Caco-2 (cell line): ENCODE measurements at regions not wholly inside any gene's neighbourhood (a gene's known extent, or its start where the extent isn't known, plus 50 kb on each side); places are given as distances from the start of the nearest gene placed in this dataset.

ENCODE experiments used
- BruUV-seq: library from RNA; stranded (reverse); fragments of 400-500 nt; replicated peaks from 2 replicates; lab custom pipeline; 2021; lab: Mats Ljungman, UMichigan
- CTCF ChIA-PET: fragments of 300-600 bp; sonication (Branson Sonifier 250); formaldehyde crosslinking; loops from one replicate; lab custom pipeline; 2022; ENCODE audit warnings: antibody characterized with exemption; lab: Charles Lee
- POLR2A ChIA-PET: fragments of 300-600 bp; sonication (Branson Sonifier 250); formaldehyde crosslinking; loops from one replicate; lab custom pipeline; 2022; ENCODE audit warnings: antibody characterized with exemption; lab: Charles Lee
- DNase-seq, 2 experiments: peaks; one replicate each; pipeline versions ENCODE4 v3.0.0 to v3.0.0-alpha.2; 2020 to 2022
- H3K27me3 ChIP-seq: replicated peaks from 2 replicates; pipeline ENCODE4 v1.6.0; 2011; ENCODE audit warnings: low read length; ENCODE audit not compliant: control insufficient read depth, insufficient read depth
- H3K36me3 ChIP-seq: 2 replicates; pipeline ENCODE4 v1.5.1; 2011; ENCODE audit warnings: low read length; ENCODE audit not compliant: control insufficient read depth, insufficient read depth
- H3K4me1 ChIP-seq: fragments of 250-450 bp; sonication (Bioruptor Pico); 2 replicates; pipeline ENCODE4 v1.5.1; 2020; ENCODE audit warnings: mild to moderate bottlenecking
- H3K4me3 ChIP-seq: 2 replicates; pipeline ENCODE4 v1.5.1; 2011; ENCODE audit warnings: low read depth, mild to moderate bottlenecking, control low read depth, low read length
- H3K9me3 ChIP-seq: fragments of 250-450 bp; sonication (Bioruptor Pico); 2 replicates; pipeline ENCODE4 v1.5.1; 2020; ENCODE audit warnings: mild to moderate bottlenecking, moderate library complexity
- H3K27ac Mint-ChIP-seq: one replicate; pipeline ENCODE4 v1.8.0; 2022; ENCODE audit warnings: mixed read lengths; ENCODE audit not compliant: unreplicated experiment
- H3K27me3 Mint-ChIP-seq: one replicate; pipeline ENCODE4 v1.8.0; 2022; ENCODE audit warnings: mixed read lengths; ENCODE audit not compliant: insufficient read depth, unreplicated experiment
- H3K36me3 Mint-ChIP-seq: one replicate; pipeline ENCODE4 v1.8.0; 2022; ENCODE audit warnings: mild to moderate bottlenecking, mixed read lengths; ENCODE audit not compliant: insufficient read depth, unreplicated experiment
- H3K4me1 Mint-ChIP-seq: one replicate; pipeline ENCODE4 v1.8.0; 2022; ENCODE audit warnings: low read depth, mixed read lengths; ENCODE audit not compliant: unreplicated experiment
- H3K4me3 Mint-ChIP-seq: one replicate; pipeline ENCODE4 v1.8.0; 2022; ENCODE audit warnings: mild to moderate bottlenecking, moderate library complexity, mixed read lengths; ENCODE audit not compliant: unreplicated experiment
- H3K9me3 Mint-ChIP-seq: one replicate; pipeline ENCODE4 v1.8.0; 2022; ENCODE audit warnings: mixed read lengths; ENCODE audit not compliant: unreplicated experiment
- CTCF ChIP-seq, 2 experiments: fragments of 200-600 bp in 1 of 2; IDR thresholded peaks; 1 replicate in 1 of 2; 2 replicates in 1 of 2; pipeline versions ENCODE4 v1.5.1 to v1.8.0; 2011 to 2022; ENCODE audit warnings: antibody characterized with exemption in 1 of 2, control low read depth in 1 of 2, inconsistent platforms in 1 of 2, low read depth in 1 of 2, low read length in 1 of 2, mild to moderate bottlenecking in 1 of 2, moderate library complexity in 1 of 2; ENCODE audit not compliant: insufficient read depth in 1 of 2, severe bottlenecking in 1 of 2, unreplicated experiment in 1 of 2
- intact Hi-C: fragments of 100-400 bp; cut with micrococcal nuclease; formaldehyde crosslinking; loops from one replicate; pipeline ENCODE4 v1.10.0; 2022; ENCODE audit not compliant: unreplicated experiment

DNA sequence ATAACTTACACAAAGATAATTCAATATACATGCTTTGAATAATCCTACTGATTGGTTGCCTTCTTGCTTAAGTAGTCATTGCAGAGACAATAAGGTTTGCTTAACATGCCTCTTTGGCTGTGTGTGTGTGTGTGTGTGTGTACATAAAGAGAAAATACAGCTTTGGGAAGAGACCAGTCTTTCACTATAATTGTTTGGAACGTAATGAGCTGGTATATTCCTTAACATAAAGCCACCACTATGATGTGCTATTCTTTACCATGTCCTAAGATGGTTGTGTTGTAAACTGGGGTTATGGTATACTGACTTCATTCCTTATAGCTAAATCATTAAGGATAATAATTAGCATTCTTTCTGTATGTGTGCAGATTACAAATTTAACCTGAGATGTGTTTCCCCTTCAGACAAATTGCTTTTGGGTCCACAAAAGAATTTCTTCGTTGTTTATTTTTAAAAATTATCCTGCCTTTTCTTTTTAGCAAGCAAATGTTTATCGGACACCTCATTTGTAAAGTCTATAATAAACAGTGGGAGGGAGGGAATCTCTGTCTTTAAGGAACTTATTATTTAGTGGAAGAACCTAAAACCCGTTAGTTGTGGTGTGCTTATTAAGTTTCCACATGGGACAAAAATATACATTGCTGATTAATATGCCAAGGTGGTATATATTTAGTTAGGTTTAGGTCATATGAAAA is 74.4 kb downstream of the TMX1 start:
- ChIA-PET CTCF (no interaction called here), POLR2A (no interaction called here)
- TF ChIP-seq CTCF (IDR thresholded peaks at IDR 0.05; ENCODE audit: insufficient read depth in 1 of 2, low read depth in 1 of 2, low read length in 1 of 2, severe bottlenecking in 1 of 2, unreplicated experiment in 1 of 2): no peak
- Histone ChIP-seq H3K27me3 (no peaks in the 10 kb centered on the region; the same call in 1 of the 2 replicates), H3K9me3 (no peaks in the 10 kb centered on the region), H3K36me3 (no peaks in the 10 kb centered on the region), H3K4me3 (no peak overlapping the region), H3K4me1 (no peaks in the 10 kb centered on the region)
- H3K9me3 Mint-ChIP-seq: no peaks in the 10 kb centered on the region
- no peaks in the 10 kb centered on the region for H3K27me3 Mint-ChIP-seq
- H3K36me3 Mint-ChIP-seq: no peaks in the 10 kb centered on the region
- H3K27ac Mint-ChIP-seq: no peak overlapping the region
- DNase-seq: no peak
- no peaks in the 10 kb centered on the region for H3K4me1 Mint-ChIP-seq
- no TSS peak for BruUV-seq
- intact Hi-C loops: no loop called here
- H3K4me3 Mint-ChIP-seq: no peak overlapping the region

DNA sequence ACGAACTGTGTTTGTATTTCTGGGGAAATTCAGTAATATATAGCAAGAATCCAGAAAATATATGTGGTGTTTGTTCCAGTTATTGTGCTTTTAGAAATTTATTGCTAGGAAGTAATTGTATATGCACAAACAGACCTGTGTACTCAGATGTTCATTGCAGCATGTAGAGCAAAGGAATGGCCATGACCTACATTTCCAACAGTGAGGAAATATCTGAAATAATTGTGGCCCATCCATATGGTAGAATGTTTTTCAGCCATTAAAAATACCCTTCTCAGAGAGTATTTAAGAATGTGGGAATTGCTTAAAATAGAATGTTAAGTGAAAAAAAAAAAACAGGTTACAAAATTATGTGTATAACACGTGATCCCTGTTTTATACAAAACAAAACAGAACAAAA is 77.3 kb downstream of the TMX1 start:
- Histone ChIP-seq H3K27me3 (no peaks in the 10 kb centered on the region), H3K4me1 (no peaks in the 10 kb centered on the region), H3K9me3 (no peaks in the 10 kb centered on the region), H3K36me3 (no peaks in the 10 kb centered on the region), H3K4me3 (no peak overlapping the region)
- CTCF ChIA-PET: no interaction called here
- H3K4me1 Mint-ChIP-seq: no peaks in the 10 kb centered on the region
- intact Hi-C loops: no loop called here
- H3K4me3 Mint-ChIP-seq: no peak overlapping the region
- no TSS peak for BruUV-seq
- no peaks in the 10 kb centered on the region for H3K36me3 Mint-ChIP-seq
- no peak for DNase-seq
- POLR2A ChIA-PET: no interaction called here
- TF ChIP-seq CTCF (IDR thresholded peaks at IDR 0.05; ENCODE audit: insufficient read depth in 1 of 2, low read depth in 1 of 2, low read length in 1 of 2, severe bottlenecking in 1 of 2, unreplicated experiment in 1 of 2): no peak
- no peaks in the 10 kb centered on the region for H3K27me3 Mint-ChIP-seq
- no peak overlapping the region for H3K27ac Mint-ChIP-seq
- no peaks in the 10 kb centered on the region for H3K9me3 Mint-ChIP-seq

- no TSS peak for BruUV-seq
- CTCF ChIA-PET: no interaction called here
- no peak for DNase-seq
Measured at GRCh38 chr14:51318813-51319597, 79.0 kb downstream of the TMX1 start.

More at GRCh38 chr14:51318813-51319597, 79.0 kb downstream of the TMX1 start:
- H3K4me3 Mint-ChIP-seq: no peak overlapping the region
- H3K27me3 Mint-ChIP-seq: no peaks in the 10 kb centered on the region
- Histone ChIP-seq H3K4me3 (no peak overlapping the region), H3K36me3 (no peaks in the 10 kb centered on the region), H3K27me3 (no peaks in the 10 kb centered on the region), H3K9me3 (no peaks in the 10 kb centered on the region), H3K4me1 (no peaks in the 10 kb centered on the region)
- POLR2A ChIA-PET: no interaction called here
- intact Hi-C loops: no loop called here
- TF ChIP-seq CTCF (IDR thresholded peaks at IDR 0.05; ENCODE audit: insufficient read depth in 1 of 2, low read depth in 1 of 2, low read length in 1 of 2, severe bottlenecking in 1 of 2, unreplicated experiment in 1 of 2): no peak
- H3K9me3 Mint-ChIP-seq: no peaks in the 10 kb centered on the region
- H3K27ac Mint-ChIP-seq: no peak overlapping the region
- H3K4me1 Mint-ChIP-seq: no peaks in the 10 kb centered on the region
- no peaks in the 10 kb centered on the region for H3K36me3 Mint-ChIP-seq
